SK-N-SH (cell line): ENCODE measurements at regions not wholly inside any gene's neighbourhood (a gene's known extent, or its start where the extent isn't known, plus 50 kb on each side); places are given as distances from the start of the nearest gene placed in this dataset.
"Not testable (repeated sequence)": the region's sequence is repeated elsewhere in the genome, so short reads cannot be mapped to it uniquely, and the experiment has no call there.

Source experiments
- CTCF ChIA-PET: fragments of 300-600, 350-600 bp; formaldehyde crosslinking; extraction: SDS; loops from one replicate; lab custom pipeline; 2021; lab: Yijun Ruan, JAX
- POLR2A ChIA-PET: fragments of 350-600 bp; sonication (Branson Sonifier 250); formaldehyde crosslinking; extraction: SDS; loops from one replicate; lab custom pipeline; 2020; ENCODE audit warnings: antibody characterized with exemption, inconsistent platforms; lab: Yijun Ruan, JAX
- DNase-seq: peaks from one replicate; pipeline ENCODE4 v3.0.0; 2012
- H2AFZ ChIP-seq: fragments of 200-600 bp; sonication (generic); 2 replicates; pipeline ENCODE4 v1.8.1; 2016; ENCODE audit warnings: antibody characterized with exemption, mild to moderate bottlenecking, low read depth
- H3F3A ChIP-seq: fragments of 200-600 bp; sonication (generic); replicated peaks from 2 replicates; pipeline ENCODE3; 2016; ENCODE audit warnings: antibody characterized with exemption, mild to moderate bottlenecking; ENCODE audit not compliant: insufficient read depth
- H3K27ac ChIP-seq, 2 experiments: fragments of 200-500 bp in 1 of 2; fragments of 200-600 bp in 1 of 2; sonication (Bioruptor generic) in 1 of 2; sonication (generic), shearing (Covaris generic) in 1 of 2; 2 replicates each; pipeline versions ENCODE4 v1.5.1 to v1.6.1; 2014 to 2016; ENCODE audit warnings: low read depth in 2 of 2, inconsistent platforms in 1 of 2, low read length in 1 of 2, mild to moderate bottlenecking in 1 of 2, mixed read lengths in 1 of 2
- H3K27me3 ChIP-seq: fragments of 200-600 bp; sonication (generic), shearing (Covaris generic); 2 replicates; pipeline ENCODE4 v1.6.1; 2016; ENCODE audit warnings: mixed run types; ENCODE audit not compliant: insufficient read depth
- H3K36me3 ChIP-seq, 2 experiments: fragments of 200-500 bp in 1 of 2; fragments of 200-600 bp in 1 of 2; sonication (Bioruptor generic) in 1 of 2; sonication (generic) in 1 of 2; replicated peaks in 1 of 2; 2 replicates each; pipeline versions ENCODE3 to v1.5.1; 2014 to 2016; ENCODE audit warnings: low read length in 1 of 2, mild to moderate bottlenecking in 1 of 2; ENCODE audit not compliant: insufficient read depth in 2 of 2, control insufficient read depth in 1 of 2
- H3K4me1 ChIP-seq, 2 experiments: fragments of 200-500 bp in 1 of 2; fragments of 200-600 bp in 1 of 2; sonication (Bioruptor generic) in 1 of 2; sonication (generic), shearing (Covaris generic) in 1 of 2; 2 replicates each; pipeline versions ENCODE4 v1.5.1 to v1.6.1; 2014 to 2016; ENCODE audit warnings: low read depth in 1 of 2, low read length in 1 of 2, mixed run types in 1 of 2; ENCODE audit not compliant: insufficient read depth in 2 of 2, control insufficient read depth in 1 of 2
- H3K4me2 ChIP-seq: fragments of 200-600 bp; sonication (generic), shearing (Covaris generic); 2 replicates; pipeline ENCODE4 v1.6.1; 2017; ENCODE audit warnings: mixed run types
- H3K4me3 ChIP-seq, 2 experiments: fragments of 200-500 bp in 1 of 2; fragments of 200-600 bp in 1 of 2; sonication (Bioruptor generic) in 1 of 2; sonication (generic), shearing (Covaris generic) in 1 of 2; 2 replicates each; pipeline versions ENCODE4 v1.5.1 to v1.8.1; 2014 to 2016; ENCODE audit warnings: low read depth in 2 of 2, inconsistent platforms in 1 of 2, low read length in 1 of 2, mild to moderate bottlenecking in 1 of 2, mixed read lengths in 1 of 2, moderate library complexity in 1 of 2
- H3K79me2 ChIP-seq: fragments of 200-600 bp; sonication (generic); 2 replicates; pipeline ENCODE4 v1.8.1; 2017; ENCODE audit warnings: mild to moderate bottlenecking; ENCODE audit not compliant: insufficient read depth
- H3K9ac ChIP-seq: fragments of 200-600 bp; sonication (generic); 2 replicates; pipeline ENCODE4 v1.6.1; 2017; ENCODE audit warnings: mixed run types
- H3K9me2 ChIP-seq: fragments of 200-600 bp; sonication (generic); 2 replicates; pipeline ENCODE4 v1.6.1; 2017; ENCODE audit warnings: mixed run types
- H3K9me3 ChIP-seq: fragments of 200-600 bp; sonication (generic); 2 replicates; pipeline ENCODE4 v1.6.1; 2017; ENCODE audit warnings: mixed run types, mild to moderate bottlenecking, moderate library complexity
- H4K20me1 ChIP-seq: fragments of 200-600 bp; sonication (generic); 2 replicates; pipeline ENCODE4 v1.6.1; 2017; ENCODE audit warnings: mild to moderate bottlenecking, mixed run types; ENCODE audit not compliant: insufficient read depth
- CTCF ChIP-seq: fragments of 200-600 bp; sonication (generic); IDR thresholded peaks from 2 replicates; pipeline ENCODE4 v1.6.1; 2017; ENCODE audit warnings: antibody characterized with exemption, mild to moderate bottlenecking, moderate library complexity
- FOSL2 ChIP-seq: IDR thresholded peaks from 2 replicates; pipeline ENCODE4 v1.4.0; 2012; ENCODE audit warnings: low read depth, mild to moderate bottlenecking, moderate library complexity, borderline replicate concordance
- GABPA ChIP-seq: IDR thresholded peaks from 2 replicates; pipeline ENCODE4 v1.4.0; 2012; ENCODE audit warnings: low read depth, mild to moderate bottlenecking
- JUND ChIP-seq: IDR thresholded peaks from 2 replicates; pipeline ENCODE4 v1.4.0; 2012
- MXI1 ChIP-seq: IDR thresholded peaks from 2 replicates; pipeline ENCODE4 v1.6.1; 2012; ENCODE audit warnings: mild to moderate bottlenecking, low read depth, low read length, improper control_type of control experiment
- PBX3 ChIP-seq: IDR thresholded peaks from 2 replicates; pipeline ENCODE4; 2012
- POLR2AphosphoS5 ChIP-seq: IDR thresholded peaks from 2 replicates; pipeline ENCODE4 v1.6.1; 2012; ENCODE audit warnings: low read depth, low read length
- TAF1 ChIP-seq: IDR thresholded peaks from 2 replicates; pipeline ENCODE4 v1.6.1; 2012; ENCODE audit warnings: low read depth, mild to moderate bottlenecking, low read length, moderate library complexity, borderline replicate concordance
- TCF12 ChIP-seq: IDR thresholded peaks from 2 replicates; pipeline ENCODE4 v1.4.0; 2012
- TEAD4 ChIP-seq: IDR thresholded peaks from 2 replicates; pipeline ENCODE4 v1.4.0; 2012; ENCODE audit warnings: mild to moderate bottlenecking, borderline replicate concordance; ENCODE audit not compliant: insufficient read depth
- USF1 ChIP-seq: IDR thresholded peaks from 2 replicates; pipeline ENCODE4 v1.4.0; 2012; ENCODE audit warnings: low read depth, borderline replicate concordance
- WGBS: methylation state at CpG from one replicate; pipeline ENCODE4 v1.1.6; 2017; ENCODE audit warnings: low lambda C conversion rate; 5-methylcytosine and 5-hydroxymethylcytosine counted together

GRCh38 chr7:125274742-125275141, 345.1 kb upstream of the POT1 start:
- H3K36me3 ChIP-seq, H3K4me2 ChIP-seq, H3K9me3 ChIP-seq, CTCF ChIA-PET, DNase-seq, H2AFZ ChIP-seq, H3K27me3 ChIP-seq, H3K4me3 ChIP-seq, H3K4me1 ChIP-seq, H3K9ac ChIP-seq, H3K9me2 ChIP-seq, H3K79me2 ChIP-seq, H3F3A ChIP-seq, H3K27ac ChIP-seq, POLR2A ChIA-PET, H4K20me1 ChIP-seq: not testable (repeated sequence)
- WGBS: 59% methylated on average over 6 of the region's 6 CpGs

- H3K4me1 ChIP-seq, H3F3A ChIP-seq, H3K9me2 ChIP-seq, CTCF ChIA-PET, H2AFZ ChIP-seq, DNase-seq, H3K27ac ChIP-seq, H3K4me2 ChIP-seq, H4K20me1 ChIP-seq, POLR2A ChIA-PET, H3K79me2 ChIP-seq, H3K27me3 ChIP-seq, H3K36me3 ChIP-seq, H3K4me3 ChIP-seq, H3K9me3 ChIP-seq, H3K9ac ChIP-seq: not testable (repeated sequence)
- WGBS: 77% methylated on average over 13 of the region's 13 CpGs
These were observed 334.7 kb upstream of the POT1 start for GRCh38 chr7:125264174-125264856.

- H3F3A ChIP-seq, POLR2A ChIA-PET, H3K4me3 ChIP-seq, H3K9me3 ChIP-seq, H3K4me1 ChIP-seq, H3K36me3 ChIP-seq, H3K27me3 ChIP-seq, H3K9ac ChIP-seq, H4K20me1 ChIP-seq, DNase-seq, CTCF ChIA-PET, H3K9me2 ChIP-seq, H2AFZ ChIP-seq, H3K4me2 ChIP-seq, H3K79me2 ChIP-seq, H3K27ac ChIP-seq: not testable (repeated sequence)
- WGBS: 59% methylated on average over 10 of the region's 10 CpGs
These were observed 329.3 kb upstream of the POT1 start for GRCh38 chr7:125258876-125259417.

- Histone ChIP-seq H3K9ac (no peak overlapping the region), H3K9me3 (no peaks in the 10 kb centered on the region), H3K27ac (no peak overlapping the region), H2AFZ (no peak overlapping the region), H3K4me3 (no peak overlapping the region), H3K36me3 (no peaks in the 10 kb centered on the region), H4K20me1 (no peaks in the 10 kb centered on the region), H3K79me2 (no peaks in the 10 kb centered on the region), H3F3A (no peaks in the 10 kb centered on the region), H3K27me3 (no peaks in the 10 kb centered on the region), H3K9me2 (no peaks in the 10 kb centered on the region), H3K4me2 (no peak overlapping the region), H3K4me1 (peaks cover 0 to 3% of the 10 kb centered on the region in 2 experiments; a peak in 2 of 4 replicates)
- POLR2A ChIA-PET: no interaction called here
- WGBS: 33% methylated on average over 2 of the region's 2 CpGs
- CTCF ChIA-PET: no interaction called here
- TF ChIP-seq TAF1: no peak
- no peak for TF ChIP-seq MXI1
- TF ChIP-seq TEAD4: no peak
- no peak for TF ChIP-seq POLR2AphosphoS5
- TF ChIP-seq GABPA: no peak
- TF ChIP-seq FOSL2: no peak
- no peak for TF ChIP-seq TCF12
- TF ChIP-seq JUND: no peak
- no peak for TF ChIP-seq PBX3
- no peak for TF ChIP-seq CTCF
- no peak for TF ChIP-seq USF1
- no peak for DNase-seq
These were observed 328.0 kb upstream of the POT1 start for GRCh38 chr7:125257617-125258016.
